ENCODE measurements at regions not wholly inside any gene's neighbourhood (a gene's known extent, or its start where the extent isn't known, plus 50 kb on each side); places are given as distances from the start of the nearest gene placed in this dataset. TPM values are rescaled to one million over a fixed set of nuclear protein-coding genes. Genes with fewer than 3 reads are reported as not detected.

DNA sequence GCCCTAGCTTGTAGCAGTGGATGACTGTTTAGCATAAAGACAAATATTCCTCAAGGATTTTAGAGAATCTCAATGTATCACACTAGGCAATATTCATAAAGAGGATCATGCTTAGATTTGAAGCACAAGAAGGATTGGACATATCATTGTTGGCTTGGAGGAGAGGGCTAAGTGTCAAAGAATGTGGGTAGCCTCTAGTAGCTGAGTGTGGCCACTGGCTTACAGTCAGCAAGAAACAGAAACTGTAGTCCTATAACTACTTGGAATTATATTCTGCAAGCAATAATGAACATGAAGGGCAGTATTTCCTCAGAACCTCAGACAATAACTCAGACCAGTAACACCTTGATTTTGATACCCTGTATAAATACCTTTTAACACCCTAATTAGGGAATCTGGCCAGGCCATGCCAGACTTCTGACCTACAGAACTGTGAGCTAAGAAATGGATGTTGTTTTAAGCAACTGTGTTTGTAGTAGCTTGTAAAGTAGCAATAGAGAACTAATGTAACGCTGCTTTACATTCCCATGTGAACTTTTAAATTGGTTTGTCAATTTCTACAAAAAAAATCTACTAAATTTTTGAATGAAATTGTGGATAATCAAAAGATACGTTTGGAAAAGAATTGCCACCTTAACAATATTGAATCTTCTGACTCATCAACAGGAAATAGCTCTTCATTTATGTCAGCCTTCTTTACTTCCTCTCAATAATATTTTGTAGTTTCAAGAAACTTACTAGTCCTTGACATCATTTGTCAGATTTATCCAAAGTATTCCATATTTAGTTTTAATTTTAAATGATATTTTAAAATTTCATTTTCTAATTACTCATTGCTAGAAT is 65.2 kb upstream of the RSPO3 start:
- no peak for TF ChIP-seq POLR2AphosphoS5 (IDR thresholded peaks at IDR 0.05; ENCODE audit: insufficient read depth in 1 of 2, low read depth in 1 of 2)
- TF ChIP-seq POLR2A (IDR thresholded peaks at IDR 0.05), result no peak
- TF ChIP-seq, protein P1, sequence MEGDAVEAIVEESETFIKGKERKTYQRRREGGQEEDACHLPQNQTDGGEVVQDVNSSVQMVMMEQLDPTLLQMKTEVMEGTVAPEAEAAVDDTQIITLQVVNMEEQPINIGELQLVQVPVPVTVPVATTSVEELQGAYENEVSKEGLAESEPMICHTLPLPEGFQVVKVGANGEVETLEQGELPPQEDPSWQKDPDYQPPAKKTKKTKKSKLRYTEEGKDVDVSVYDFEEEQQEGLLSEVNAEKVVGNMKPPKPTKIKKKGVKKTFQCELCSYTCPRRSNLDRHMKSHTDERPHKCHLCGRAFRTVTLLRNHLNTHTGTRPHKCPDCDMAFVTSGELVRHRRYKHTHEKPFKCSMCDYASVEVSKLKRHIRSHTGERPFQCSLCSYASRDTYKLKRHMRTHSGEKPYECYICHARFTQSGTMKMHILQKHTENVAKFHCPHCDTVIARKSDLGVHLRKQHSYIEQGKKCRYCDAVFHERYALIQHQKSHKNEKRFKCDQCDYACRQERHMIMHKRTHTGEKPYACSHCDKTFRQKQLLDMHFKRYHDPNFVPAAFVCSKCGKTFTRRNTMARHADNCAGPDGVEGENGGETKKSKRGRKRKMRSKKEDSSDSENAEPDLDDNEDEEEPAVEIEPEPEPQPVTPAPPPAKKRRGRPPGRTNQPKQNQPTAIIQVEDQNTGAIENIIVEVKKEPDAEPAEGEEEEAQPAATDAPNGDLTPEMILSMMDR (IDR thresholded peaks at IDR 0.05), result no peak
- Histone ChIP-seq H3K4me3 (no peak overlapping the region), H3K27me3 (no peaks in the 10 kb centered on the region), H3K27ac (no peak overlapping the region), H3K9me3 (no peaks in the 10 kb centered on the region), H3K4me1 (no peaks in the 10 kb centered on the region), H3K36me3 (no peaks in the 10 kb centered on the region)
- no peak for DNase-seq (ENCODE audit: extremely low spot score in 2 of 2)
- intact Hi-C loops (cut with DNase I), result no loop called here

DNA sequence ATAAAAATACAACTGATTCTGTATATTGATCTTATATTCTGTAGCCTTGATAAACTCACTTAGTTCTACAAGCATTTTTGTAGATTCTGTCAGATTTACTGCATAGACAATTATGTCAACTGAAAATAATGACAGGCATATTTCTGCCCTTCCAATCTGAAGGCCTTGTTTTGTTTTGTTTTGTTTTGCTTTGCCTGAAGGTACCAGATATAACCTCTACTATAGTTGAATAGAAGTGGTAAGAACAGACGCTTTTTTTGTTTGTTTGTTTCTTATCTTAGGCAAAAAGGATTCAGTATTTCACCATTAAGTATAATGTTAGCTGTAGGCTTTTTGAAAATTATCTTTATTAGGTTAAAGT is 64.6 kb upstream of the RSPO3 start:
- intact Hi-C loops (cut with DNase I), result no loop called here
- no peaks in the 10 kb centered on the region for H3K36me3 ChIP-seq
- no peaks in the 10 kb centered on the region for H3K27me3 ChIP-seq
- TF ChIP-seq POLR2AphosphoS5 (IDR thresholded peaks at IDR 0.05; ENCODE audit: insufficient read depth in 1 of 2, low read depth in 1 of 2) (no peak), POLR2A (IDR thresholded peaks at IDR 0.05) (no peak)
- TF ChIP-seq, protein P1 (IDR thresholded peaks at IDR 0.05), result no peak
- no peak overlapping the region for H3K27ac ChIP-seq
- no peak for DNase-seq (ENCODE audit: extremely low spot score in 2 of 2)
- H3K4me1 ChIP-seq, result no peaks in the 10 kb centered on the region
- H3K9me3 ChIP-seq, result no peaks in the 10 kb centered on the region
- no peak overlapping the region for H3K4me3 ChIP-seq

DNA sequence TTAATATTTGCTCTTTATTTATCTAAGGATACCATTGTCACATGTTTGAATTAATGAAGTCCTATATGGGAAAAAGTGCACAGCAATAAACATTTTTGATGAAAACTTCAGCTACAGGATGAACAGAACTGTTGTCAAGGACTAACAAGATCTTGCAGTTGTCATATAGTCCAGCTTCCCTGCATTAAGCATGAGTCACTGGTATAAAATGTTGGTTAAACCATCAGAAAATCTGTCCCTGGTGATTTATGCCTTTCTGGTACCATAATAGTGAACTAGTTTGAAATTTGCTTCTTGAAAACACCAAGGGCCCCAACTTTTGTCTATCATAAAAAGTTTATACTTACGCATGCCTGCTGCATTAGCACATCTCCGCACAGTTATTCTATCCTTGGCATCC is 60.4 kb upstream of the RSPO3 start:
- H3K4me1 ChIP-seq, result no peaks in the 10 kb centered on the region
- H3K27me3 ChIP-seq, result no peaks in the 10 kb centered on the region
- no peaks in the 10 kb centered on the region for H3K36me3 ChIP-seq
- no peak for DNase-seq (ENCODE audit: extremely low spot score in 2 of 2)
- H3K27ac ChIP-seq, result no peak overlapping the region
- H3K4me3 ChIP-seq, result no peak overlapping the region
- no peaks in the 10 kb centered on the region for H3K9me3 ChIP-seq
- TF ChIP-seq POLR2A (IDR thresholded peaks at IDR 0.05) (no peak), POLR2AphosphoS5 (IDR thresholded peaks at IDR 0.05; ENCODE audit: insufficient read depth in 1 of 2, low read depth in 1 of 2) (no peak)
- TF ChIP-seq, protein P1 (IDR thresholded peaks at IDR 0.05), result no peak
- intact Hi-C loops (cut with DNase I), result no loop called here

DNA sequence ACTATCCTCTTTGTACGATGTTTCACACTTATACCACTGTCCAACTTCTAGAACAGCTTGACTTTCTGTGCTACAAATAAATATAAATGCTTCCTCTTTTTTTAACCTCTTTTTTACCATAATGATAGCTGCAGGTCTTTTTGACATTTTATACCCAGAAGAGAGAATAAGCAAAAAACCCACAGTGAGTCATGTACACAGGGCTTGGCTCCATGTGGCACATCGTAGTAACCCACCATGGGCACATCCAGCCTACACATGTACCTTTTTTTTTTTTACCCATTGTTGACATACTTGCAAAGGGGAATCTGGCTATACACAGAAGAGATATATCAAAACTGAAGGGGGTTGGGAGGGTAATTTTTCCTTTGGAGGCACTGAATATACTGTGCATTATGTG is 59.5 kb upstream of the RSPO3 start:
- intact Hi-C loops (cut with DNase I), result no loop called here
- Histone ChIP-seq H3K36me3 (no peaks in the 10 kb centered on the region), H3K9me3 (no peaks in the 10 kb centered on the region), H3K4me3 (no peak overlapping the region), H3K27ac (no peak overlapping the region), H3K27me3 (no peaks in the 10 kb centered on the region), H3K4me1 (no peaks in the 10 kb centered on the region)
- TF ChIP-seq POLR2AphosphoS5 (IDR thresholded peaks at IDR 0.05; ENCODE audit: insufficient read depth in 1 of 2, low read depth in 1 of 2), result no peak
- TF ChIP-seq, protein P1 (IDR thresholded peaks at IDR 0.05), result no peak
- no peak for TF ChIP-seq POLR2A (IDR thresholded peaks at IDR 0.05)
- no peak for DNase-seq (ENCODE audit: extremely low spot score in 2 of 2)

MicroRNAs encoded in the stretch of these regions (microRNA counts, 767-probe panel; counts per million panel counts)
- 238 to 261 counts per million in 2 donors for microRNA hsa-miR-588

Small RNAs in the stretch of these regions (microRNA-seq; reads per million reads assigned to microRNA genes)
- gene MIR588 (ENCODE audit: borderline number of aligned reads, borderline replicate concordance), result not detected

Small RNAs in the stretch of these regions (small RNA-seq; reads per million reads assigned to genes)
- gene MIR588, result not detected
- not detected for gene RNU6-200P
